Thyroid gland (tissue), 4 donors: ENCODE measurements at regions not wholly inside any gene's neighbourhood (a gene's known extent, or its start where the extent isn't known, plus 50 kb on each side); places are given as distances from the start of the nearest gene placed in this dataset.

Experiments used
- POLR2A ChIP-seq, 2 donors: fragments of 450-650 bp; IDR thresholded peaks; one replicate each; pipeline ENCODE4 v1.6.1; 2017; ENCODE audit warnings: antibody characterized with exemption in 2 of 2, mild to moderate bottlenecking in 2 of 2, moderate library complexity in 1 of 2
- TF ChIP-seq, protein P1 (sequence below), 6 experiments: fragments of 200-600 bp in 3 of 6; fragments of 450-650 bp in 3 of 6; sonication (generic) in 3 of 6; IDR thresholded peaks; one replicate each; pipeline ENCODE4 v1.5.1; 2016 to 2019; ENCODE audit warnings: antibody characterized with exemption in 6 of 6, mild to moderate bottlenecking in 2 of 6, inconsistent platforms in 1 of 6, moderate library complexity in 1 of 6

GRCh38 chr6:21840428-21840827 lies 246.9 kb downstream of the SOX4 start:
- no peak for TF ChIP-seq POLR2A (IDR thresholded peaks at IDR 0.05)
- TF ChIP-seq, protein P1, sequence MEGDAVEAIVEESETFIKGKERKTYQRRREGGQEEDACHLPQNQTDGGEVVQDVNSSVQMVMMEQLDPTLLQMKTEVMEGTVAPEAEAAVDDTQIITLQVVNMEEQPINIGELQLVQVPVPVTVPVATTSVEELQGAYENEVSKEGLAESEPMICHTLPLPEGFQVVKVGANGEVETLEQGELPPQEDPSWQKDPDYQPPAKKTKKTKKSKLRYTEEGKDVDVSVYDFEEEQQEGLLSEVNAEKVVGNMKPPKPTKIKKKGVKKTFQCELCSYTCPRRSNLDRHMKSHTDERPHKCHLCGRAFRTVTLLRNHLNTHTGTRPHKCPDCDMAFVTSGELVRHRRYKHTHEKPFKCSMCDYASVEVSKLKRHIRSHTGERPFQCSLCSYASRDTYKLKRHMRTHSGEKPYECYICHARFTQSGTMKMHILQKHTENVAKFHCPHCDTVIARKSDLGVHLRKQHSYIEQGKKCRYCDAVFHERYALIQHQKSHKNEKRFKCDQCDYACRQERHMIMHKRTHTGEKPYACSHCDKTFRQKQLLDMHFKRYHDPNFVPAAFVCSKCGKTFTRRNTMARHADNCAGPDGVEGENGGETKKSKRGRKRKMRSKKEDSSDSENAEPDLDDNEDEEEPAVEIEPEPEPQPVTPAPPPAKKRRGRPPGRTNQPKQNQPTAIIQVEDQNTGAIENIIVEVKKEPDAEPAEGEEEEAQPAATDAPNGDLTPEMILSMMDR (IDR thresholded peaks at IDR 0.05), result no peak
